Frontal cortex (tissue), 3 donors: ENCODE measurements at regions not wholly inside any gene's neighbourhood (a gene's known extent, or its start where the extent isn't known, plus 50 kb on each side); places are given as distances from the start of the nearest gene placed in this dataset.
"Not testable (repeated sequence)": the region's sequence is repeated elsewhere in the genome, so short reads cannot be mapped to it uniquely, and the experiment has no call there.

ENCODE experiments used
- DNase-seq, 2 donors: peaks; one replicate each; pipeline ENCODE4 v3.0.0; 2012; ENCODE audit warnings: low spot score in 2 of 2
- FAIRE-seq: peaks from 2 replicates; lab custom pipeline; 2012; peaks lifted over from hg19 to GRCh38; lab: Jason Lieb, UNC
- donor health status: control.
- donor health status: control.
- donor health status: control.

DNA sequence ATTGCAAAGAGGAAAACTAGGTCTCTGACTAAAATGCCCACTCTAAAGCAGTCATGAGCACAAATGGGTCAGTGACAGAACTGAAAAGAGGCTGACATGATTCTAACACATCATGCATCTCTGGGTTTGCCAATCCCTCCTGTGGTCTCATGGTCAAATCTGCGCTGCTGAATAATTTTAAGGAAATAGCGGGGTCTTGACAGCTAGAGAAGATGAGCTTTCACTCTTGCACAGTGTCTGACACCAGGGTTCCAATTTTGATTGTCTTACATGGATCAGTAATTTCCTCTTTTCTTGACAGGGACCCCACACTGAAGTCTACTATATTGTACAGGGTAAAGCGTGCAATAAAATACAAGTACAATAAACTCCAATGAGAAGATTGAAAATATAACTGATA, 236.8 kb upstream of the CNR1 start:
- DNase-seq, result no peak
- FAIRE-seq, result no peak

- FAIRE-seq, DNase-seq: not testable (repeated sequence)
These were observed 224.9 kb upstream of the CNR1 start for GRCh38 chr6:88390998-88391397.

DNA sequence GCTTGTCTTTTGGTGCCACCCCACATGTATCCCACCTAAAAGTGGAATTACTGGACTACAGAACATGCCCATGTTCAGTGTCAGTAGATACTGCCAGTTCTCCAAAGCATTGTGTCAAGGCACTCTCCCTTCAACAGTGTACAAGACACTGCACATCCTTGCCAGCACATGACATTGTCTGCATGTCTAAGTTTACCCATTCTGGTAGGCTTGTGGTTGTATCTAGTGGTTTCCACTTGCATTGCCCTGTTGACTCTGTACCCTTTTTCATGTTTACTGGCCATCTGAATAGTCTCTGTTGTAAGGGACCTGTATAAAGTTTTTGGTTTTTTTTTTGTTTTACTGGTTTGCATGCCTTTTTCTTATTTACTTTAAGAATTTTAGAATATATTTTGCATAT, 222.4 kb upstream of the CNR1 start:
- DNase-seq (no peak), FAIRE-seq (no peak)

- DNase-seq (no peak), FAIRE-seq (no peak)
These were observed 220.0 kb upstream of the CNR1 start for GRCh38 chr6:88386167-88386566.

GRCh38 chr6:88383183-88383582, 217.0 kb upstream of the CNR1 start:
- DNase-seq (no peak), FAIRE-seq (no peak)

GRCh38 chr6:88381289-88381642, 215.1 kb upstream of the CNR1 start:
- FAIRE-seq (no peak), DNase-seq (no peak)

DNA sequence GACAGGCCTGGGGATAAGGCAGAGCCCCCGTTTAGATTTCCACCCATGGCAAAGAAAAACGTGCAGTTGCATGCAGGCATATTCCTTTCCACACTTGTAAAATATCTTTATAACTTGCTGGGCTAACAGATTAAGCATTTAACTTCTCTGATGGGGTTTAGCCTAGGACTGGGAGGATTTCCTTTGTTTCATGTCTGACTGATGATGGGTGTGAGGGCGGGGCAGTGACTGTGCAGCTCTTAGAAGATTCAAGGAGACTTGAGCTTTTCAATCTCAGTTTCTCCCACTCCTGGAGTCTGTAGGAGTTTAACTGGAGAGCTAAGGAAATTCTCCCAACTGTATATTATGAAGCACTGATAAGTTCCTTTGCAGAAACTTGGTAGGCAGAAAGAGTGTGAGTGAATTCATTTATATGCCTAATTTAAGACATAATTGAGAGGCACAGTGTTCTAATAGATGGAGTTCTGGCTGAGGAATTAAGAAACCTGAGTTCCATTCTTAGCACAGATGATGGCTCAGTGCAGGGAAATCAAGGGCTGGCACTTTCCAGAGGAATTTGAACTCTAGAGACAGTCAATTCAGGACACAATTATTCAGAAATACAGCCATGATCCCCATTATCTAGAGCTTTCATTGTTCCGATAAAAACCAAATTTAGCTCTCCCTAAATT, 214.6 kb upstream of the CNR1 start:
- no peak for DNase-seq
- FAIRE-seq, result no peak

DNA sequence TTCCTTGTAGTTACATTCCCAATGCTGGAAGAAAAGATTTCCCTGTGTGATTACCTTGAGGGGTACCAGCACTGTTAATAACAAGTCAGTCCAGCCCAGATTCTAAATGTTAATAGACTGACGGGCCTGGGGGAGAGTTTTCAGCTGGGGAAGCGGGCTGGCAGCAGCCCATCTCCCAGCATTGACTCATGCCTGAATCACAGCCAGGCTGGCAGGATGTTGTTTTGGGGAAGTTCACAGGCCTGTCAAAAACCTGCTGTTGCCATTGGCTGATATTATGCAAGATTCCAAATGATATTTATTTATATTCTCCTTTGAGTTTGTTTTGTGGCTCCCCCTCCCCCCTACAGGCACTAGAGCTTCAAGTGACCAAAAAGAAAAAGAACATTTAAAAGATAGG, 213.9 kb upstream of the CNR1 start:
- FAIRE-seq, result no peak
- DNase-seq, result peak; percentile 4 to 12

- DNase-seq (no peak), FAIRE-seq (no peak)
These were observed 212.5 kb upstream of the CNR1 start for GRCh38 chr6:88378639-88379038.

DNA sequence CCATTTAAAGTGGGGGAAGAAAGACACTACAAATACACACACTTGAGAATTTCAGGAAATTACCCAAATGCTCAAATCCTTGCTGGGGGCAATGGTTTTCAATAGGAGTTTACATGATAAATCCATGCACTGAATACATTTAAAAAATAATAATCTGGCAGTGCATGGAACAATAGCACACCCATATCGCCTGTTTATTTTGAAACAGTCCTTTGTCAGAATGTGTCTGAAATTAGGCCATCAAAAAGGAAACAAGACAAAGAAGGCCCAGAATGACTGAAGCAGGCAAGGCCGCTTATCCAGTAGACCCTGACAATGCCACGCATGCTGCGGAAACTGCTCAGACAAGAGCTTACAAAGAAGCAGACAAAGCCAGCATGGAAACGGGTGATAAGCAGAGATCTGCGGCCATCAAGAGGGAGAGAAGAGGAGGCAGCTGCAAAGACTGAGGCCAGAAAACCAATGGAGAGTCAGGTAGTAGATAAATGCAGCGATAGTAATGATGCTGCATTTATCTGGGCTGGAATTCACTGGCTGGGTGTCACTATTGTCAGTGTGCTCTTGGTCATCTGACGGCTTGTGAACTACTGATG, 211.9 kb upstream of the CNR1 start:
- DNase-seq (no peak), FAIRE-seq (no peak)

GRCh38 chr6:88376768-88377387, 210.7 kb upstream of the CNR1 start:
- FAIRE-seq, result no peak
- DNase-seq, result no peak

GRCh38 chr6:88376197-88376596, 210.1 kb upstream of the CNR1 start:
- no peak for FAIRE-seq

GRCh38 chr6:88374553-88374952, 208.4 kb upstream of the CNR1 start:
- FAIRE-seq (no peak), DNase-seq (no peak)

More at GRCh38 chr6:88376197-88376596, 210.1 kb upstream of the CNR1 start:
- DNase-seq, result no peak

GRCh38 chr6:88371480-88371879, 205.3 kb upstream of the CNR1 start:
- FAIRE-seq (no peak), DNase-seq (no peak)

DNA sequence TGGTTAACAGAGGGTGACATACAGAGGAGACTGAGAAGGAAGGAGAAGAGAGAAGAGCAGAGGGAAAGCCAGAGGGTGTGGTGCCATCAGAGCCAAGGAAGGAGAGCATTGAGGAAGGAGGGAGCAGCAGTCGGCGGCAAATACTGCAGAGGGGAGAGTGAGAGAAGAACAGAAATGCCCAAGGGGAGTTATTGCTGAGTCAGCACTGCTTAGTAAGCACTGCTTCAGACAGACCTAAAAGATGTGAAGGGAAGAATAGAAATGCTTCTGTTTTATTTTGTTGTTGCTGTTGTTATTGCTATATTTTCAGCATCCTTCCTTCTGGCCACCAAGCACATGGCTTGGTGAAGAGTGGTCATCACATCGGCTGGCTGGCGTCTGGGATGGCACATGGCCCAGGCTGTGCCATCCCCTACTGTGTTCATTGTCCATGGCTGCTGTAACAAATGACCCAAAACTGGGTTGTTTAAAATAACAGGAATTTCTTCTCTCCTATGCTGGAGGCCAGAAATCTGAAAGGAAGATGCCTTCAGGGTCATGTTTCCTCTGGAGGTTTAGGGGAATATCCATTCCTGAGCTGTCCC, 204.1 kb upstream of the CNR1 start:
- FAIRE-seq (no peak), DNase-seq (no peak)

DNA sequence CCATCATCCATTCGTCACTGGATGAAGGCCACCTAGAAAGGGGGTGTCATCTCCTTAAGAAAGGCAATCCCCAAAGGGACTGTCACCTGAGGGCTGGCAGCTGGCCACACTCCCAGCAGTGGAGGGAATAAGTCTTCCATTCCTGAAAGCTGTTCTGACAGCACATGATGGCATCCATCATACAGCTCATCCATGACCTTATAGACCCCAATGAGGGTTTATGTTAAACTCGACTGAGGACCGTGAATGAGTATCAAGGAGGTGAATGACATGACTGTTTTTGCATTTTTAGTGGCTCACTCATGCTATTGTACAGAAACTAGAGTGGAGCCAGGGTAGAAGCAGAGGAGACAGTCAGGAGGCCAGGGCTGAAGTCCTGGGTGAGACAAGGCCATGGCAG, 203.1 kb upstream of the CNR1 start:
- no peak for DNase-seq
- FAIRE-seq, result no peak

DNA sequence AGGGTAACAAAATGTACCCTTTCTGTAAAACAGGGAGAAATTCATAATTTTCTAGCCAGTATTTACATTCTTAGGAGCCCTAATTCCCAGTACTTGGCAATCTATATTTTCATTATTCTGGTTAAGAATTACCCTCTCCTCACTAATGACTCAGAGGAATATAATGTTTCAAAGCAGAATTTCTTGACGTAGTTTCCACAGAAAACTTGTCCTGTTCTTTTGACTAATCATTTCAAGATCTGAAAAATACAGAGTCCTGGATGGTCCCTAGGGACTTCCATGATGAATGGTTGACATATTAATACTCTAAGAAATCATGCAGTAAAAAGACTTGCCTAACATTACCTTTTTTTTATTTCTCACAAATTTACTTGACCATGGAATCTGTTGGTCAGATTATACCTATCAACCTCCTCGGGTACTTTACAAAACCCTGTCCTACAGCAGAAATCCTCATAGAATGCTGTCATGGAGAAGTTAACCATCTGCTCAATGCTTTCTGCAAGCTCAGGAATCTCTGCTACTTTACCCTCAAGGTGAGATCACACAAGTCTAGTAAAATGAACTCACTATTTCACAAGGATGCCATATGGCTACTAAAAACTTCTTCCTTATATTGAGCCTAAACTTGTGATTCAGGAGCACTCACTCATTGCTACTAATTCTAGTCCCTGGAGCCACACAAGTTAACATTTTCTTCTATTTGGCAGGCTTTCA, 202.1 kb upstream of the CNR1 start:
- FAIRE-seq (no peak), DNase-seq (no peak)

DNA sequence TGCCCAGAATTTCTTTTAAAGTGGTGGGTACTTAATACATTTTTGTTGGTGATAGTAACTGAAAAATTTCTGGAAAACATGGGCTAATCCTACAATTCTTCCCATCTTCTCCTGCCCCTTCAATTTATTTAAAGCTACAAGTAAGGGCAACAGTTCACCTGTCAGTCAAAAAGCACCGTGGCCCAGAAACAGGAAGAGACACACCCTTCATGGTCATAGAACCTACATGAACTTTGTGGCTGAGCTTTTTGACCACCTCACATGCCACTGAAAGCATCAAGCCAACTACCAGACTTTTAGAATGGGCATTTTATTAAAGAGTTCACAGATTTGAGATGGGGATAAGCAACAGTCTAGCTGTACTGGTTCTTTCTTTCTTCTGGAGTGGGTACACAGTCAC, 201.1 kb upstream of the CNR1 start:
- DNase-seq, result no peak
- no peak for FAIRE-seq

DNA sequence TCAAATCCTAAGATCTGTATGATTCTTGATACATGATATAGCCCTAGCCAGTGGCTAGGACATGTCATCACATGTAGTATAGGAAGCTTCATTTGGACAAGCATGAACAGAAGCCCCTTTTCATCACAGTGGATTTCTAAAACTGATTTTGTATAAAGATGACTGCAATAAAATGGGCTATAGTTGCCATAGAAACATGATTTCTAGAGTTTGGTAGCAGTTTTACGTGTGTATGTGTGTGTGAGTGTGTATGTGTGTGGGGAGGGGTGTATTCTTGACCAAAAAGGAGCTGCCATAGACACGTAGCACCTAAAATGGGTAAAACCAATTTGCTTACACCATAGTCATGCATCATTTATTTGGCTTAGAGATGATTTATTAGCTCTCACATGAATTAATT, 200.5 kb upstream of the CNR1 start:
- DNase-seq (no peak), FAIRE-seq (no peak)

- FAIRE-seq, result no peak
- DNase-seq, result no peak
These were observed 199.5 kb upstream of the CNR1 start for GRCh38 chr6:88365656-88366055.

- DNase-seq, result no peak
- no peak for FAIRE-seq
These were observed 199.1 kb upstream of the CNR1 start for GRCh38 chr6:88365230-88365629.
